NCI-H1436 treated with DMSO at 0.1 percent for 48 hours (cell line): ENCODE measurements at regions not wholly inside any gene's neighbourhood (a gene's known extent, or its start where the extent isn't known, plus 50 kb on each side); places are given as distances from the start of the nearest gene placed in this dataset.
"Not testable (repeated sequence)": the region's sequence is repeated elsewhere in the genome, so short reads cannot be mapped to it uniquely, and the experiment has no call there.

ENCODE experiments used
- DNase-seq: peaks from one replicate; lab custom pipeline; 2025; lab: John Stamatoyannopoulos, UW

GRCh38 chr2:48190230-48190629, 124.3 kb upstream of the FOXN2 start:
- DNase-seq: no peak

- DNase-seq: no peak
These were observed 119.8 kb upstream of the FOXN2 start for GRCh38 chr2:48194641-48195040.

- no peak for DNase-seq
These were observed 119.3 kb upstream of the FOXN2 start for GRCh38 chr2:48195169-48195568.

- DNase-seq: no peak
These were observed 116.9 kb upstream of the FOXN2 start for GRCh38 chr2:48197618-48198017.

GRCh38 chr2:48198371-48198770, 116.1 kb upstream of the FOXN2 start:
- no peak for DNase-seq

- DNase-seq: no peak
These were observed 115.4 kb upstream of the FOXN2 start for GRCh38 chr2:48199070-48199469.

- no peak for DNase-seq
These were observed 113.7 kb upstream of the FOXN2 start for GRCh38 chr2:48200620-48201293.

GRCh38 chr2:48201435-48201834, 113.0 kb upstream of the FOXN2 start:
- not testable (repeated sequence) for DNase-seq

GRCh38 chr2:48202863-48203642, 111.4 kb upstream of the FOXN2 start:
- no peak for DNase-seq

GRCh38 chr2:48203668-48204067, 110.8 kb upstream of the FOXN2 start:
- DNase-seq: no peak

- DNase-seq: no peak
These were observed 109.7 kb upstream of the FOXN2 start for GRCh38 chr2:48204750-48205136.

GRCh38 chr2:48205137-48205798, 109.2 kb upstream of the FOXN2 start:
- no peak for DNase-seq

GRCh38 chr2:48206056-48206656, 108.3 kb upstream of the FOXN2 start:
- DNase-seq: not testable (repeated sequence)

- DNase-seq: no peak
These were observed 107.3 kb upstream of the FOXN2 start for GRCh38 chr2:48207201-48207641.

GRCh38 chr2:48207851-48208250, 106.6 kb upstream of the FOXN2 start:
- no peak for DNase-seq

- no peak for DNase-seq
These were observed 105.1 kb upstream of the FOXN2 start for GRCh38 chr2:48209214-48209885.

- no peak for DNase-seq
These were observed 104.3 kb upstream of the FOXN2 start for GRCh38 chr2:48210189-48210588.

- DNase-seq: no peak
These were observed 100.8 kb upstream of the FOXN2 start for GRCh38 chr2:48213646-48214045.

- DNase-seq: no peak
These were observed 96.3 kb upstream of the FOXN2 start for GRCh38 chr2:48218169-48218568.

GRCh38 chr2:48219234-48219554, 95.3 kb upstream of the FOXN2 start:
- DNase-seq: no peak

- DNase-seq: no peak
These were observed 94.7 kb upstream of the FOXN2 start for GRCh38 chr2:48219555-48220436.
